ENCODE measurements at regions not wholly inside any gene's neighbourhood (a gene's known extent, or its start where the extent isn't known, plus 50 kb on each side); places are given as distances from the start of the nearest gene placed in this dataset.

GRCh38 chr2:122748552-122749011, 993.1 kb downstream of the TSN start:
- H3K4me3 ChIP-seq (ENCODE audit: low read depth, low read length): no peak overlapping the region
- no peak for DNase-seq (ENCODE audit: low read depth)
- no peak for TF ChIP-seq CTCF (IDR thresholded peaks at IDR 0.05; ENCODE audit: control insufficient read depth, extremely low read depth, insufficient read depth)

- no peak for TF ChIP-seq CTCF (IDR thresholded peaks at IDR 0.05; ENCODE audit: control insufficient read depth, extremely low read depth, insufficient read depth)
- DNase-seq (ENCODE audit: low read depth): no peak
- no peak overlapping the region for H3K4me3 ChIP-seq (ENCODE audit: low read depth, low read length)
These were observed 994.0 kb downstream of the TSN start for GRCh38 chr2:122749405-122749804.

- no peak overlapping the region for H3K4me3 ChIP-seq (ENCODE audit: low read depth, low read length)
- no peak for TF ChIP-seq CTCF (IDR thresholded peaks at IDR 0.05; ENCODE audit: control insufficient read depth, extremely low read depth, insufficient read depth)
- no peak for DNase-seq (ENCODE audit: low read depth)
These were observed 994.6 kb downstream of the TSN start for GRCh38 chr2:122750095-122750494.

- no peak for TF ChIP-seq CTCF (IDR thresholded peaks at IDR 0.05; ENCODE audit: control insufficient read depth, extremely low read depth, insufficient read depth)
- DNase-seq (ENCODE audit: low read depth): no peak
- no peak overlapping the region for H3K4me3 ChIP-seq (ENCODE audit: low read depth, low read length)
These were observed 995.4 kb downstream of the TSN start for GRCh38 chr2:122750808-122751207.

- no peak for DNase-seq (ENCODE audit: low read depth)
- no peak for TF ChIP-seq CTCF (IDR thresholded peaks at IDR 0.05; ENCODE audit: control insufficient read depth, extremely low read depth, insufficient read depth)
- H3K4me3 ChIP-seq (ENCODE audit: low read depth, low read length): no peak overlapping the region
These were observed 997.9 kb downstream of the TSN start for GRCh38 chr2:122753336-122753735.

GRCh38 chr2:122754561-122754960, 999.1 kb downstream of the TSN start:
- DNase-seq (ENCODE audit: low read depth): no peak
- H3K4me3 ChIP-seq (ENCODE audit: low read depth, low read length): no peak overlapping the region
- no peak for TF ChIP-seq CTCF (IDR thresholded peaks at IDR 0.05; ENCODE audit: control insufficient read depth, extremely low read depth, insufficient read depth)

GRCh38 chr2:122755281-122755780, 999.9 kb downstream of the TSN start:
- TF ChIP-seq CTCF (IDR thresholded peaks at IDR 0.05; ENCODE audit: control insufficient read depth, extremely low read depth, insufficient read depth): no peak
- no peak for DNase-seq (ENCODE audit: low read depth)
- H3K4me3 ChIP-seq (ENCODE audit: low read depth, low read length): no peak overlapping the region

All from LNCaP clone FGC (cell line).